ENCODE measurements at regions not wholly inside any gene's neighbourhood (a gene's known extent, or its start where the extent isn't known, plus 50 kb on each side); places are given as distances from the start of the nearest gene placed in this dataset.
A peak's percentile ranks its signal among the peaks of the same experiment; 100 is the strongest.

- Histone ChIP-seq H3K4me2 (ENCODE audit: insufficient read depth, low read length) (no peak overlapping the region), H3K27ac (ENCODE audit: low read depth, low read length) (no peak overlapping the region), H2AFZ (ENCODE audit: low read length) (no peak overlapping the region), H3K36me3 (ENCODE audit: insufficient read depth, low read length) (no peaks in the 10 kb centered on the region), H3K9me3 (ENCODE audit: low read depth, low read length) (no peaks in the 10 kb centered on the region), H3K27me3 (ENCODE audit: insufficient read depth, low read length) (no peaks in the 10 kb centered on the region), H3K79me2 (ENCODE audit: insufficient read depth, low read length) (no peaks in the 10 kb centered on the region), H3K4me3 (ENCODE audit: insufficient read depth, low read length) (no peak overlapping the region), H3K4me1 (ENCODE audit: insufficient read depth, low read length) (no peaks in the 10 kb centered on the region), H4K20me1 (ENCODE audit: insufficient read depth, low read length) (no peaks in the 10 kb centered on the region)
- DNase-seq (ENCODE audit: insufficient read length, low spot score, missing footprints), result peak; percentile 78
- TF ChIP-seq, protein P1, sequence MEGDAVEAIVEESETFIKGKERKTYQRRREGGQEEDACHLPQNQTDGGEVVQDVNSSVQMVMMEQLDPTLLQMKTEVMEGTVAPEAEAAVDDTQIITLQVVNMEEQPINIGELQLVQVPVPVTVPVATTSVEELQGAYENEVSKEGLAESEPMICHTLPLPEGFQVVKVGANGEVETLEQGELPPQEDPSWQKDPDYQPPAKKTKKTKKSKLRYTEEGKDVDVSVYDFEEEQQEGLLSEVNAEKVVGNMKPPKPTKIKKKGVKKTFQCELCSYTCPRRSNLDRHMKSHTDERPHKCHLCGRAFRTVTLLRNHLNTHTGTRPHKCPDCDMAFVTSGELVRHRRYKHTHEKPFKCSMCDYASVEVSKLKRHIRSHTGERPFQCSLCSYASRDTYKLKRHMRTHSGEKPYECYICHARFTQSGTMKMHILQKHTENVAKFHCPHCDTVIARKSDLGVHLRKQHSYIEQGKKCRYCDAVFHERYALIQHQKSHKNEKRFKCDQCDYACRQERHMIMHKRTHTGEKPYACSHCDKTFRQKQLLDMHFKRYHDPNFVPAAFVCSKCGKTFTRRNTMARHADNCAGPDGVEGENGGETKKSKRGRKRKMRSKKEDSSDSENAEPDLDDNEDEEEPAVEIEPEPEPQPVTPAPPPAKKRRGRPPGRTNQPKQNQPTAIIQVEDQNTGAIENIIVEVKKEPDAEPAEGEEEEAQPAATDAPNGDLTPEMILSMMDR (IDR thresholded peaks at IDR 0.05; ENCODE audit: extremely low read depth, low read depth, low read length), result no peak
Observed at GRCh38 chr14:104440297-104440956, 139.1 kb upstream of the C14orf180 start.

GRCh38 chr14:104441275-104442106 is 138.1 kb upstream of the C14orf180 start:
- H3K79me2 ChIP-seq (ENCODE audit: insufficient read depth, low read length), result no peaks in the 10 kb centered on the region
- no peaks in the 10 kb centered on the region for H3K27me3 ChIP-seq (ENCODE audit: insufficient read depth, low read length)
- DNase-seq (ENCODE audit: insufficient read length, low spot score, missing footprints), result peak; percentile 44
- no peaks in the 10 kb centered on the region for H3K9me3 ChIP-seq (ENCODE audit: low read depth, low read length)
- H3K36me3 ChIP-seq (ENCODE audit: insufficient read depth, low read length), result no peaks in the 10 kb centered on the region
- H2AFZ ChIP-seq (ENCODE audit: low read length), result no peak overlapping the region
- H4K20me1 ChIP-seq (ENCODE audit: insufficient read depth, low read length), result no peaks in the 10 kb centered on the region
- TF ChIP-seq, protein P1 (IDR thresholded peaks at IDR 0.05; ENCODE audit: extremely low read depth, low read depth, low read length), result no peak
- no peak overlapping the region for H3K27ac ChIP-seq (ENCODE audit: low read depth, low read length)
- no peak overlapping the region for H3K4me3 ChIP-seq (ENCODE audit: insufficient read depth, low read length)
- H3K4me1 ChIP-seq (ENCODE audit: insufficient read depth, low read length), result no peaks in the 10 kb centered on the region
- H3K4me2 ChIP-seq (ENCODE audit: insufficient read depth, low read length), result no peak overlapping the region

DNA sequence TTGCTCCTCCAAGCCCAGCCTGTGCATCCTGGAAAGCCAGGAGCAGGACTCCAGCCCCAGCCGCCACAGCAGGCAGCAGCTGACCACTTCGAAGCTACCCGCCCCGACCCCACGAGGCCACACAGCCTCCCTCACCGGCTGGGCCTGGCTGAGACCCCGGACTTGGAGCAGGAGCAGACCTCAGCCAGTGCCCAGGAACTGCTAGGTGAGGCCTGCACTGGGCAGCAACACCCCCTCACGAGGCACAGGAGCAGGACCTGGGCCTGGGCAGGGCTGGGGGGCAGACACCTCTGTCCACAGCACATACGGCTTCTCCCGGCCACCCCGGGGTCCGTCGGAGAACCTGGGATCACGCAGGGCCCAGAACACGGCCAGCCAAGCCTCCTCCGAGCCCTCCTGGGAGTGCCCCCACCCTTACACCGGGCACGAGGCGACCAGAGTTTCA is 137.4 kb upstream of the C14orf180 start:
- Histone ChIP-seq H3K9me3 (ENCODE audit: low read depth, low read length) (no peaks in the 10 kb centered on the region), H3K79me2 (ENCODE audit: insufficient read depth, low read length) (no peaks in the 10 kb centered on the region), H3K4me1 (ENCODE audit: insufficient read depth, low read length) (no peaks in the 10 kb centered on the region), H2AFZ (ENCODE audit: low read length) (no peak overlapping the region), H3K36me3 (ENCODE audit: insufficient read depth, low read length) (no peaks in the 10 kb centered on the region), H3K4me3 (ENCODE audit: insufficient read depth, low read length) (no peak overlapping the region), H4K20me1 (ENCODE audit: insufficient read depth, low read length) (no peaks in the 10 kb centered on the region), H3K27ac (ENCODE audit: low read depth, low read length) (no peak overlapping the region), H3K4me2 (ENCODE audit: insufficient read depth, low read length) (no peak overlapping the region), H3K27me3 (ENCODE audit: insufficient read depth, low read length) (no peaks in the 10 kb centered on the region)
- peak; percentile 74 for DNase-seq (ENCODE audit: insufficient read length, low spot score, missing footprints)
- TF ChIP-seq, protein P1 (IDR thresholded peaks at IDR 0.05; ENCODE audit: extremely low read depth, low read depth, low read length), result no peak
